NCI-H774 (cell line): ENCODE measurements at regions not wholly inside any gene's neighbourhood (a gene's known extent, or its start where the extent isn't known, plus 50 kb on each side); places are given as distances from the start of the nearest gene placed in this dataset.

Experiments
- DNase-seq: peaks from one replicate; lab custom pipeline; 2025; lab: John Stamatoyannopoulos, UW

DNA sequence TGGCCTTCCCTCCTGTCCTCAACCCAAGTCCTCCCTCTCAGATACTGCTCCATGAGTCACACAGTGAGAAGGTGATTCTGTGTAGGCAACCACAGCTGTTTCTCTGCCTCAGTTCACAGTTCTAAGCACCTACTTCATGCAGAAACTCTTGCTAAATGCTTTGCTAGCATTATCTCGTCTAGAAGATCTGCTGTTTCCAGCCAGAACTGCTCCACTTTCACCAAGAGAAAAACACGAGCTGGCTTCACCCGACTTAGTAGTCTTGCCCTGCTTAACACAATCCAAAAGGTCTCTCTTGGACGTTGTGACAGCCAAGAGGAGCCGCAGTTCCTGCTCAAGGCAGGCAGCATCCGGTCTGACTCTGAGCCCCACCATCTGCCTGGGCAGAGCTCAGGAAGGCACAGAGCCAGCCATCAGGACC, 272.1 kb downstream of the UACA start:
- DNase-seq, result no peak

DNA sequence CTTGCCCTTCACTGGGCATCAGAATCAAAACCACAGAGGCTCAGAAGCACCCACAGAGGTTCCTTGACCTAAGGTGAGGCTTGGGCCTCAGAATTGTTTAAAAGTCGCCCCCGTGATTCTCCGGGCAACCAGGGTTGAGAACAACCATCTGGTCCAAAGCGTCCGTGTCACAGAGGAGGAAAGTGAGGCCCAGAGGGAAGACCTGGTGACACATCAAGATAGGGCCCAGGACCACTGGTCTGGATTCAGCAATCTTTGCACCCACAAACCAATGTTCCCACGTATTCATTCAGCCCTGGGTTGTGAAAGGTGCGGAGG, 272.6 kb downstream of the UACA start:
- DNase-seq, result no peak

DNA sequence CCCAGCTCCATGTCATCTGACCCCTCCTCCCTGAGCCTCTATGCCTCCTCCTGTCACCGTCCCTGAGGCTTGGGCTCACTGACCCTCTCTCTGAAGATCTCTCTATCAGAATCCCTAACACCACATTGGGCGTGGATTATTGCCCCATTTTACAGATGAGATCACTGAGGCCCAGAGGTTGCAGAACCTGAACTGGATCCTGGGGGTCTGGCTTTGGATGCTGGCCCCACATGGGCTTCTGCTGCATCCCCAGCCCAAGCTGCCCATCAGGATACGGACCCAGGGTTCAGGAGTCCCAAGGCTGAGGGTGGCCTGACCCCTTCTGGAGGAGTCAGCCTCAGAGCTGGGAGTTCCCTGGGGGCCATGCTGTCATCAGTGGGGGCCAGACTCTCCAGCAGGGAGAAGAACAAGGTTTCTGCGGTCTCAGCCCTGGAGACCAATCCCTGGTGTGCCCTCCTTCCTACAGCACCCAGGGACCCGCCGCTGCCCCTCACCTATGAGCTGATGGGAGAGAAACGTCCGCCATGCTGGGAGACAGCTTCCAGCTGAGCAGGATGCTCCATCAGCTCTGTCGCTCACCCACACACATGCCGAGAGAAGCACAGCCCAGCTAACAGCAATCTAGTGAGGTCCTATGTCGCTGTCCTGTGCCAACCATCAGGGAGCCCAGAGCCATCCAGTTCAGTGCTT, 273.1 kb downstream of the UACA start:
- no peak for DNase-seq

DNA sequence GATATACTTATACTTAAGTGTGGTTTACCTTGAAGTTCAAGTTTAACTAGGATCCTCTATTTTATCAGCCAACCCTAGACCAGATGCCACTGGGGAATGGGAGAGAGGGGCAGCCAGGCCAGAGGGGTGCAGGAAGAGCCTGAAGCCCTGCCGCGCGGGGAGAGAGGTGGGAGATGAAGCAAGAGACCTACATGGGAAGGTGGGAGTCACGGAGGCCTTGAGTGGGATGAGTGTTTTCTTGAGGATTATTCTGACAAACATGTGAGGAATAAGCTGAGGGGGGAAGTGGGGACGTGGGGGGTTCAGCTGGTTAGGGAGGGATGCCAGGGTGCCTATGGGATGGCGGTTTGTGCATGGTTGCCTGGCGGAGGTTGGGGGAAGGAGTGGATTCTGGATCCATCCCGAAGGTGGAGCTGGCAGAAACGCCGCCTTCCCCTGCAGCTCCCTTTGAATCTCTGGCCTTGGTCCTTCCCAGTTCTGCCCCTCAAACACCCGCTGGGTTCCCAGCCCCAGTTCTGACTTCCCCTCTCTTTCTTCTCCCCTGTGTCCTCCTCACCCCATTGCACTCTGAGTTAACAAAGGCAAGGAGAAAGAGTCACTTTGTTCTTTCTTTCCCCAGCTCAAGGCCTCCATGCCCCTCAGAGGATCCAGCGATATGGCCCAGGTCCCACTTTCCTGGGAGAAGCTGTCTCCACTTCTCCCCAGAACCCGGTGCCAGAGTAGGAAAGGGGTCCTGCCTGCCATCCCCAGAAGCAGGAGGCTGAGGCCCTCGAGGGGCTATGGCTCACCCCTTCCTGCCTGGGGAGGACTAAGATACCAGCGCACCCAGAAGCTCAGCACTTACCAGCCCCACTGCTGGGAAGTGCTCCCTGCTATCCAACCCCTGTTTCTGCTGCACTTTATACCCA, 274.2 kb downstream of the UACA start:
- DNase-seq, result no peak

DNA sequence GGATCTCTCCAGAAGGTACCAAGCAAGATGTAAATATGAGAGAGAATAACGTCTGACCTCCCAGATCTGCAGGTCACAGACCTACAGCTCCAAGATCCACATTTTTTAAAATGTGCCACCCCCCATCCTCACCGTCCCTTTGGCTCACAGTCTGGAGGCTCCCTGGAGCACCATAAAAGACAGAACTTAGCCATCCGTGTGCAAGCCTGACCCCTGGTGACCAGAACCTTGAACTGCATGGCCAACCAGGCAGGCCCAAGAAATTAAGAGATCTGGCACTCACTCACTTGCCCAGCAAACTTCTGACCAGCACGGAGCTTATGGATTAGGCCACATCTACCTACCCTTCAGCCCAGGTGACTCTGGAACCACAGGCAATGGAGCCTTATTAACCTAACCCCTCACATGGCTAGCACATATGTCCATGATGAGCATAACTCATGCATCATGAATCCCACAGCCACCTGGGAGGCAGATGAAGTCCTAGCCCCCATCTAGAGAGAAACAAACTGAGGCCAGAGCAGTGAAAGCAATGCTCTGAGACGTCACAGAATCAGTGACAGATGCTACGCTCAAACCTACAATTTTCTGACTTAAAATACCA, 275.3 kb downstream of the UACA start:
- DNase-seq, result peak; percentile 60

DNA sequence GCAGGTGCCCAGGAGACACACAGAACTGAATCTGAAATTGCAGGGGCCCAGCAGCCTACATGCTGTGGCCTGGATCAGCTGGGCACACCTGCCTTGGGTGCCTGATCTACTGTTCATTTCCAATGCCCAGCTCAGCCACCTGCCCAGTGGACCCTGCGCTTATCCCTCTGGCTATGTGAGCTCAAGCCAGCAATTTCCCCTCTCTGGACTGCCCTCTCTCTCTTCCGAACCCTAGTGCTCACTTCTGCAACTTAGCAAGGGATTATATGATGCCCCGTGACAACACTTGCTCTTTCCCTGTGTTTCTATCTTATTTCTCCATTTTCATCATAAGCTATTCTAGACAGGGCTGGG, 276.0 kb downstream of the UACA start:
- DNase-seq, result no peak

DNA sequence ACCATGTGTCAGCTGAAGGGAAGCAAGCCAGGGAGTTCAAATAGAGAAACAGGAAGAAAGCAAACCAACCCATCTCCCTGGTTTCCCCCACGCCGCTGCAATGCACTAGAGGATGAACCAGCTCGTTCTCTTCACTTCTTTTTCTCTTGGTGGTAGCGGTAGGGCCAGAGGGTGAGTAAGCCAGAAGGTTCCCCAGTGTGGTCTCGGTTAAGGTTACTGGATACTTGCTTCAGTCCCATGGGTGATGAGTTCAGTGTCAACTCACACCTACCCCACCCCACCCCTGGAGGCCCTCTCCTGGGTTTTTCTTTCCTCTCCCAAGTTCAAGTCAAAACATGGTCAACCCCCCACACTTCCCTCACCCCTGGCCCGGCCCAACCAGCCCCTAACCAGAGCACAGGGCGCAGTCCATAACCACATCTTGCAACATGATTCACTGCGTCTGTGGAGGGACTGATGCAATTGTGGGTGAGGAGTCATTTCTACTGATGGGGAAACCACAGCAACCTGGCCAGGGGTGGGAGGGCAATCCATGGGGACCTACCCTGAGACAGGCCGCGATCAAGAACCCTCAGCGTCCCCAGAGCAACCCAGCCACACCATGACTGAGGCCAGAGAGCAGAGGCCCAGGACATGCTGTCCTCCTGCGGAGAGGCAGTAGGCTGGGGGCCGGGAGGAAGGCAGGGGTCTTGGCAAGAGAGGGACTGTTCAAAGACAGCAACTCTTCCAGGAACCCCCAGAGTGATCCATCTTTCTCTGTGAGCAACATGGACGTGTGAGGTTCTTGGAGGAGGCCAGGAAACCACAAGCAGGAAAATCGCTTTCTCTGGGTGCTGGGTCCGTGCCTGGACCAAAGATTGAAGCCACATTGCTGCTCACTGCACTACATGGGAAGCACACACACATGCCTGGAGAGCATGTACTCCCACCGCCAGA, 276.6 kb downstream of the UACA start:
- DNase-seq, result no peak

DNA sequence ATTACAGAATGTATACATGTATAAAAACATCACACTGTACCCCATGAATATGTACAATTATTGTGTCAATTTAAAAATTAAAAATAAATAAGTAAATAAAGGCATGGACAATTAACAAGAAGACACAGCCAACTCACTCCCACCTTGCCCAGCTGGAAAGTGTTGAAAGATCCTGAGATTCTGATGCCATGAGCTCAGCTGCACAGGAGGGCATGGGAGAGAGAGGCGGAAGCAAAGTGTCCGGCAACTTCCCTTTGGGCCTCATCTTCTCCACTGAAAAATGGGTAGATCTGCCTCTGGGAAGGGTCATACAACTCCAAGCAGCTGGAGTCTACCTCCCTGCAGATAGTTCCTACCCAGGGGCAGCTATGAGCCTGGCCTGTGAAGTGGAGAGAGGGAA, 277.3 kb downstream of the UACA start:
- no peak for DNase-seq

DNA sequence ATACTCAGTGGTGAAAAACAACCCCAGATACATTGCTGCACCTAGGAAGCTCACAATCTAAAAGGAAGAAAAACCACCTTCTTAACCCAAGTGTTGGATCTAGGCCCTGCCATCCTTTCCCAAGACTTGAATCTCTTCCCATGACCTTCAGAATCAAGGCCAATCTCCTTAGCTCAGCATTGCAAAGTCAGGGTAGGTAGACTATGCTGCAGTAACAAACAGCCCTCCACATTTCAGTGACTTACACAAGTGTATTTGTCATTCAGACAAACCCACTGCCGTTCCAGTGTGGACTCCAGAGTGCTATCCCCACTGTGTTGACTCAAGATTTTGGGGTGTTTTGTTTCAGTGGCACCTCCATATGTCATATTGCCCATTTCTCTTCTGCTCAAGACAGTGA, 278.4 kb downstream of the UACA start:
- DNase-seq, result no peak

DNA sequence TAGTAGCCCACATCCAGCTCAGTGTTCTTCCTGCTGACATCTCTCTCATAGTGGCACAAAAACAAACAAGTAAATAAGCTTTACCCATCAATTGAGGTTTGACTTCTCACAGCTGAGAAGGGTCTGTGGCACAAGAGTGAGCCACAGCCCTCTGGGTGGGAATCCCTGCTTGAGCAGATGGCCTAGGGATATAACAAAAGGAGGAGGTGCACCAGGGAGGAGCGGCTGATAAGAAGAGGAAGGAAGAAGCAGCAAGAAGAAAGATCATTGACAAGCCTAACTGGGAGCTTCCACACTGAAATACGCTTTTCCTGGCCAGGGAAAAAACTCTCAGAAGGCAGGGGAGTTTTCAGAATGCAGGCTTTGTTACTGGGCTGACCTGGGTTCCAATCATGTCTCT, 279.8 kb downstream of the UACA start:
- no peak for DNase-seq

DNA sequence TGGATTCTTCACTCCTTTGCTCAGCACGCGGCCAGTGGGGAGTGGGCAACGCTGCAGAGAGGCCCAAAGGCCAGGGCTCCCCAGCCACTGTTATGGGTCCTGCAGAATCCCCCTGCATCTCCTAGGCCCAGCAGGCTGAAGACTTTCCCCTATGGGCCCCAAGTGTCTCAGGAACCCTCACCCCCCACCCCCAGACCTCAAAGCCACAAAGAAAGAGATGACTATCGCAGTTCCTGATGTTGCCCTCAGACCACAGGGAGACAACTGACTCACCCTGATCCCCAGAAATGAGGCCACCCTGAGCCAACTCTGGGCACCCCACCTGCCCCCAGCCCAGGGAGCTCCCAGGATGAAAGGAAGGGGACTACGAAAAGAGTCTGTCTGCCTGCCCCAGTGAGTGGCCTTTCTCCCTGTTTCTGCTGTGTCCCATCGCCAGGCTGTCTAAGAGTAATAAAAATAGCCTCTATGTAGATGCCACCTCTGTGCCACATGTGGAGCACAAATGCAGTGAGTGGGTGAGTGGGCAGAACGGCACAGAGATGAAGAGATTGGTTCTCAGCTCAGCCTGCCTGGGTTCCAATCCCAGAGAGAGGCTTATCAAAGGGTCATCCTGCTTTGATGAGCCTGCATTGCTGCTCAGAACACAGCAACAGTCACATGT, 283.0 kb downstream of the UACA start:
- no peak for DNase-seq

DNA sequence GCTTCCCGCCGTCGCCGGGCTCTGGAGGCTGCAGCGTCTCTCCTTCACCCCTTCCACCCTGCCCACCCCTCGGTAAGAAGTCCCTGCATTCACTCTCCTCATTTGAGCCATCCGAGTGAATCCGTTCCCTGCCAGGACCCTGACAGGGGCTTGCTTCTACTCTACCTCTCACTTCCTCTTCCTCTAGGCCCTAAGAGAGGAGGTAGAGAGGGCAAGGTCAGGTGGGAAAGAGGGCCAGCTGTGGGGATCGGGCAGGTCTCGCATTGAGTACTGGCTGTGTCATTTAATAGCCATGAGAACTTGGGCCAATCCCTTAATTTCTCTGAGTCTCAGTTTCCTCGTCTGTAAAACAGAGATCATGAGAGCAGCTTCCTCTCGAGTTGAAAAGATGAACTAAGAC, 283.6 kb downstream of the UACA start:
- no peak for DNase-seq

DNA sequence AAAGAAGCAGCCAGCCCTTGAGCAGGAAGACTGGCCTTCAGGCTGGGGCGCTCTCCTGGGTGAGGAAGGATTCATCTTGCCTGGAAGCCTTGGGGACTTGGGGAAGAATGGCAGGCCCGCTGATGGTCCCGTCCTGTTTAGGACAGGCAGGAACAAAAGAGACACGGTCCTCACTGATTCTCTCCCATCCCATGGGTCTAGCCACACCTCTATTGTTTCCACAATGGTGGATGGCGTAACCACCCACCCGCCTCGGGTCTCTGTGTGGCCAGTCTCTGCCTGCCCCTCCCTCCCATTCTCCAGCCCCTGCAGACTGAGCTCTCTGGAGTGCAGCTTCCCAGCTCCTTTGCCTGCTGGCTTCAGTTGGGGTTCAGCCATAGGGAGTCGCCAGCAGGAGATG, 284.3 kb downstream of the UACA start:
- no peak for DNase-seq

DNA sequence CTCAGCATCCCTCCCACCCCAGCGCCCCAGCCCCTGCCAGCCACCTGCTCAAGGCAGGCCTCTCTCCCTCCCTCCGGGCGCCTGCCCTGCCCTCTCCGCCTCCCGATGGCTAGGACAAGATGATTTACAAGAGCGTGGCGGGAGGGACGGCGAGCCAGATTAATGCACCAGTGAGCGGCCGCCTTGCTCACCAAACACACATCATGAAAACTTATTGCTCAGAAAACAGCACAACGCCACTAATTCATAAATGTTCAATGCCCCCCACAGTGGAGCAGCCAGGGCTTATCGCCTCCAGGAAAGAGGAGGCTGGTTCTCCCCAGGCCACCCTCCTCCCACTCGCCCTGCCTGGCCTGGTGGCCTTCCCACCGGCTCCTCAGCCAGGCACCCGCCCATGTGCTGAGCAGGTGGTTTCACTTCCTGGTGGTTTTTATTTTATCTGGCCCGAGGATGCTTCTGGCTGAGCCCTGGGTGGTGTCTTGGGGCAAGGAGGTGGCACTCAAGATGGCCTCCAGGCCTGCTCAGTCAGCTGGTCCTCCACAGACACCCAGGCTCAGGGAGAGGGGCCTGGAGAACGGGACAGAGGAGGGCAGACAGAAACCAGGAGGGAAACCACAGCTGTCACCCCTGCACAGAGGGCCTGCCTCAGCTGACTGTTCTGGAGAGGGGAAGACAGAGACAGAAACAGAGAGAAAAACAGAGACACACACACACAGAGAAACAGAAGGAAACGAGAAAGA, 284.9 kb downstream of the UACA start:
- DNase-seq, result no peak

DNA sequence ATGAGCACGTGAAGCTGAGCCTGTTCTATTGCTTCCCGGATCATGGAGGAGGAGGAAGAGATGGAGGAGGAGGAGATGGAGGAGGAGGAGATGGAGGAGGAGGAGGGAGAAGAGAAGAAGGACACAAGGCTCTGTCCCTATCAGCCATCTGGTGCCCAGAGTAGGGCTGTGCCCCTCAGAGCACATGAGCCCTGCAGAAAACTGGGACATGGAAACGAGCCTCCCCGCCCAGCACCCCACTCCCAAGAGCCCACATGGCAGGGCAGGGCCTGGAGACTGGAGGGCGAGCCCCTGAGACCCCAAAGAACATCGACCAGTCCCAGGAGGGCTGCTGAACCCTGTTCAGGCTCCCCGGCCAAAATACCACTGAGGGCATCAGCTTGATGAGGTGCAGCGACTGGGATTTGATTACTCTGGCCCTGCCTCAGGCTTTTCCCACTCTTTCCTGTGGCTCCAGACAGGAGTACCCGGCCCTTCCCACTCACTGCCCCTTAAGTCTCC, 285.6 kb downstream of the UACA start:
- DNase-seq, result no peak

DNA sequence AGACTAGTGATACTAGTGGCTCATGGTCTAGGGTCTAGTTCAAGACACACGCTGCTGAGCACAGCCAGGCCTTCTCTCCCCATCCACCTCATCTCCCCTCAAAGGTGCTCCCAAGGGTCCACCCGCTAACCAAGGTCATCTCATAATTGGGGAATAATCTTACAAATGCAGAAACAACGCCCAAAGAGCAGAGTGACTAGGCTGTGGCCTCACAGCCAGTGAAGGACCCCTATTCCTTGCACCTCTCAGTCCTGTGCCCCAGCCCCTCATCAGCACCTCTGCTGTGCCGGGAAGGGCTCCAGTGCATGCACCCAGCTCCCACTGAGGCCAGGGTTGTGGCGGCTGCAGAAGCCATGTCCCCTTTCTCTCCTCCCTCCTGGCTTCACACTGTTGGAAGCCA, 286.9 kb downstream of the UACA start:
- no peak for DNase-seq

DNA sequence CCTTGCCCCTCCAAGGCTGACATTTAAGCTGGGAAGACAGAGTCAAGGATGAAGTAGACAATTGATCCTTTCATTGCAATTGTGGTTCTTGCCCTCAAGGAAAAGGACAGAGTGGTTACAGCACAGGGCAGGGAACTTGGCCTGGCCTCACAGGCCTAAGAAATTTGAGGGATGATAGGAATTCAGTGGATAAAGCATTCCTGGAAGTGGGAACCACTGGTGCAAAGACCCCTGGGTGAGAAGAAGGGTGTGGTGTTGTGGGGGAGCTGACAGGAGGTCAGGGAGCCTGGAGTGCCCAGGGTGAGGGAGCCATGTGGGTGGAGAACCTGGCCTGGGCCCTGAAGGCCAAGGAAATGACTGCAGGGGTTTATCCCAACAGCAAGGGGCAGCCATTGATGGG, 287.4 kb downstream of the UACA start:
- DNase-seq, result no peak

DNA sequence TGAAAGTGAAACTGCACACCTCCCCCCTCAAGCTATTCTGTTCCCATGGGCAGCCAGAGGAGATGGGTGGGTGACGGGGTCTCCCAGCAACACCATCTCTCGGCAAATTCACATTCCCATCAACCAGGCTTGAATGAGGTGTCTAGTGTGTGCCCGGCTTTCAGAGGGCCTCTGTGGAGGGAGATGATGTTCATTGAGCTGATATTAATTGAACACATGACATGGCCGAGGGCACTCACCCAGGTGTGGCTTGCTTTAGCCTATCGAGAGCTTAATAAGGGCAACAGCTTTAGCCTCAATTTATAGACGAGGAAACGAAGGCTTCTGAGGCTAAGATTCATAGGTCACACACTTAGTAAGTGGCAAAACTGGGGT, 288.0 kb downstream of the UACA start:
- DNase-seq, result no peak

DNA sequence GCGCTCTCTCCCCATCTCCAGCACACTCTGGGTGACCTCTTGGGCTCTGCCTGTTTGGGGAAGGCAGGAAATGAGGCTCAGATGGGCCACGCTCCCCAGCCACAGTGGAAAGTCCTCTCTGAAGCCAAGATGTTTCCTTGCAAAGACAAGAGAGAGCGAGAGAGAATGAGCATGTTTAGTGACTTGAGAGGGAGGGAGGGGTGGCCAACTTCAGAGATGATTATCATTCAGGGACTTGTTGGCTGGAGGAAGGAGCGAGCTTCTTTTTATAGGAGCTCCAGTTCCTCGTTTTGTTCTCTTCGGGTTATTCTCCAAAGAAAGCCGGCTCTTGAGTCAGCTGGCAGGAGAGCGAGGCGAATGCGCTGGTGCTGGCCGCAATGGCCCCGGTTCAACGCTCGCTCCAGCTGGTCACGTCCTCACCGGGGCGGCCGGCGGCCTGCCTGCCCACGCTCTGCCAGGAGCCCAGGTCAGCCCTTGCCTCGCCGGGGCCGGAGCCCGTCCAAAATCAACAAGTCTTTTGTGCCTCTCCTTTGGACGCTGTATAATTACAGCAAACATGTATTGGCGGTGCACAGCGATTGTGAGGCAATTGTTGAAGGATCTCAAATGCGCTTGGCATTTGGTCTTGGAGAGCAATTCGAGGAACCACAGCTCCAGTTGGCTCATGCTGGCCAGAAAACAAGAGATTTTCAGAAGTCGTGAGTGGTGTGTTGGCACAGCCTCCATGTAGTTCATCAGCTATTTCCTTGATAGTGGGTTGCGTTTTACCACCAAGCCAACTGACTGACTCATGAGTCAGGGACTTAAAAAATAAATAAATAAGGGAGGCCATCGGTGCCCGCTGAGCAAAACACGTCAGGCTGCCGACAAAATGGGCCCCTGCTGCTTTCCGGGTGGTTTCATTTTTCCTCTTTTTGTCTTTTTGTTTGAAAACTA, 288.6 kb downstream of the UACA start:
- peak; percentile 74 for DNase-seq
